Heart right ventricle (tissue), 16 donors: ENCODE measurements at regions not wholly inside any gene's neighbourhood (a gene's known extent, or its start where the extent isn't known, plus 50 kb on each side); places are given as distances from the start of the nearest gene placed in this dataset.

Source experiments
- ATAC-seq, 8 donors: fragments of 200-7000 bp; cut with Tn5 transposase; one replicate each; pipeline ENCODE4 v1.9.1; 2020; ENCODE audit warnings: mild to moderate bottlenecking in 8 of 8, moderate library complexity in 8 of 8, moderate number of reproducible peaks in 1 of 8
- DNase-seq, 2 donors: peaks; one replicate each; pipeline ENCODE4 v3.0.0-alpha.2; 2020
- H3K27ac ChIP-seq, 10 donors: fragments of 200-600 bp; sonication (generic) in 2 of 10; one replicate each; pipeline versions ENCODE4 v1.5.0 to v1.8.0; 2020 to 2022; ENCODE audit warnings: mild to moderate bottlenecking in 3 of 10
- H3K27me3 ChIP-seq, 7 donors: fragments of 200-600 bp; one replicate each; pipeline ENCODE4 v1.8.0; 2021 to 2022; ENCODE audit warnings: mild to moderate bottlenecking in 2 of 7
- H3K36me3 ChIP-seq, 9 donors: fragments of 200-600 bp; sonication (generic) in 1 of 9; one replicate each; pipeline versions ENCODE4 v1.5.0 to v1.8.0; 2020 to 2022; ENCODE audit warnings: mild to moderate bottlenecking in 2 of 9
- H3K4me1 ChIP-seq, 9 donors: fragments of 200-600 bp; sonication (generic) in 1 of 9; one replicate each; pipeline versions ENCODE4 v1.5.0 to v1.8.0; 2020 to 2022; ENCODE audit warnings: mild to moderate bottlenecking in 4 of 9
- H3K4me3 ChIP-seq, 10 donors: fragments of 200-600 bp; sonication (generic) in 2 of 10; one replicate each; pipeline versions ENCODE4 v1.5.0 to v1.8.0; 2020 to 2022; ENCODE audit warnings: mild to moderate bottlenecking in 7 of 10, moderate library complexity in 2 of 10
- H3K9me3 ChIP-seq, 11 donors: fragments of 200-600 bp in 10 of 11; sonication (generic) in 2 of 11; one replicate each; pipeline versions ENCODE4 v1.5.0 to v1.8.0; 2013 to 2022; ENCODE audit warnings: mild to moderate bottlenecking in 2 of 11, control low read depth in 1 of 11, moderate library complexity in 1 of 11
- CTCF ChIP-seq, 9 donors: fragments of 200-600 bp; sonication (generic) in 2 of 9; IDR thresholded peaks; one replicate each; pipeline versions ENCODE4 v1.5.0 to v1.8.0; 2021 to 2022; ENCODE audit warnings: antibody characterized with exemption in 9 of 9, mild to moderate bottlenecking in 5 of 9, moderate library complexity in 1 of 9
- WGBS, 2 donors: extraction: QIAGEN DNeasy Blood & Tissue Kit; methylation state at CpG; one replicate each; pipeline ENCODE4 v1.1.7; 2013; ENCODE audit warnings: inconsistent platforms in 1 of 2; 5-methylcytosine and 5-hydroxymethylcytosine counted together
- intact Hi-C, 10 donors: fragments of 100-400 bp; cut with DNase I; formaldehyde crosslinking; loops; one replicate each; pipeline versions ENCODE4 v1.11.1 to v1.14.2; 2022
- donor health status: Arrhythmogenic right ventricular cardiomyopathy.
- donor health status: ischemic (EF 13 %, LVEDD 7.1; RV severe dilation, severe dysfunction).
- donor health status: healthy with polysubstance abuse.
- donor health status: DM: no; HTN: yes; CAD: no.
- donor health status: DM: no; HTN: no; CAD: no.
- donor health status: ischemic (EF 25% LVEDD 6.9; RV normal size, moderate dysfunction).
- donor health status: ischemic (EF 25% LVEDD 5.7; RV mildly dilated, moderate dysfunction).
- donor health status: healthy.
- donor health status: DM: yes; HTN: yes; CAD: no.
- donor health status: Ischemic cardiomyopathy.
- donor health status: ischemic (EF 35%, LVEDD 5.7; RV mildly dilated, moderate dysfunction).
- donor health status: nonischemic (EF 11% LVEDD 7.7; RV severe dilation, severe dysfunction).
- donor health status: DM: yes; HTN: yes; CAD: no.
- donor health status: PGD.
- donor health status: ischemic (EF 29% LVEDD 5.4; RV normal size, mild dysfunction).
- donor health status: nonischemic (EF 23%, LVEDD 6.1; RV moderate dilation, normal function).

DNA sequence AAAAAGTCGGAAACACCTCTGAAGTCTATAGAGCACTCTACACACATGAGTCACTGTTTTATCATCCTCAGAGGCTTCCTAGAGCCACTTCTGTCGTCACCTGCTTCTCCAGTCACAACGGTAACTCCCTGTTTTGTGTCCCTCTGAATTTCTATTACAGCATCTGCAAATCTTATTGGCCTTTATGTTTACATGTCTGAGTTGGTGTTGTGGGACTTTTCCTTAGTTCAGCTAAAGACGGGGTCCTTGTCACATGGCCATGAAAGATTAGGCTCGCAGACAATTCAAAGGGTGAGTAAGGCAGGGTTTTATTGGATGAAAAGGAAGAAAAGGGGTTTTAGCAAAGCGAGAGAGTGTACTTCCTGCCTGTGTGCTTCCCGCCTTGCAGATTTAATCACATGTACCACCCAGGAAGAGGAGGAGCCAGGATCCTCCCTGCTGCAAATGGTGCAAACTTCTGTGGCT is 185.6 kb downstream of the LPIN1 start:
- 83 to 85% methylated on average over 7 of the region's 7 CpGs for WGBS, 2 donors
- Histone ChIP-seq H3K27me3 (no peaks in the 10 kb centered on the region), H3K4me3 (no peak overlapping the region), H3K4me1 (peaks cover 0 to 18% (median 0%) of the 10 kb centered on the region in 9 donors), H3K36me3 (no peaks in the 10 kb centered on the region), H3K27ac (no peak overlapping the region), H3K9me3 (no peaks in the 10 kb centered on the region)
- DNase-seq (no peak), ATAC-seq (no peak)
- intact Hi-C loops, result no loop called here
- TF ChIP-seq CTCF (IDR thresholded peaks at IDR 0.05), result no peak

DNA sequence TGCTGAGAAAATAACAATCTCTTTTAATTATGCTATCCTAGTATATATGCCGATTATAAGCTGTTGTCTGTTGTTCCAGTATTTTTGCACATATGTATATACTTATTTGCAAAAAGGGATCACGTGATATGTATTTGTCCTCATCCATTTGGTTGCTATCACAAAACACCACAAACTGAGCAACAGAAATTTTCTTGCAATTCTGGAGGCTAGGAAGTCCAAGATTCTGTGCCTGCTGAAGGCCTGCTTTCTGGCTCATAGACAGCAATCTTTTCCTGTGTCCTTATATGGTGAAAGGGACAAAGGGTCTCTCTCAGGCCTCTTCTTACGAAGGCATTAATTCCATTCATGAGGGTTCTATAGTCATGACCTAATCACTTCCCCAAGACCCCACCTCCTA is 186.5 kb downstream of the LPIN1 start:
- no peaks in the 10 kb centered on the region for H3K27me3 ChIP-seq
- no peaks in the 10 kb centered on the region for H3K36me3 ChIP-seq
- 85 to 89% methylated on average over 3 of the region's 3 CpGs for WGBS, 2 donors
- intact Hi-C loops, result no loop called here
- H3K4me3 ChIP-seq, result no peak overlapping the region
- ATAC-seq, result no peak
- no peak for DNase-seq
- TF ChIP-seq CTCF (IDR thresholded peaks at IDR 0.05), result no peak
- no peaks in the 10 kb centered on the region for H3K9me3 ChIP-seq
- peaks cover 0 to 18% (median 0%) of the 10 kb centered on the region in 9 donors for H3K4me1 ChIP-seq
- no peak overlapping the region for H3K27ac ChIP-seq

DNA sequence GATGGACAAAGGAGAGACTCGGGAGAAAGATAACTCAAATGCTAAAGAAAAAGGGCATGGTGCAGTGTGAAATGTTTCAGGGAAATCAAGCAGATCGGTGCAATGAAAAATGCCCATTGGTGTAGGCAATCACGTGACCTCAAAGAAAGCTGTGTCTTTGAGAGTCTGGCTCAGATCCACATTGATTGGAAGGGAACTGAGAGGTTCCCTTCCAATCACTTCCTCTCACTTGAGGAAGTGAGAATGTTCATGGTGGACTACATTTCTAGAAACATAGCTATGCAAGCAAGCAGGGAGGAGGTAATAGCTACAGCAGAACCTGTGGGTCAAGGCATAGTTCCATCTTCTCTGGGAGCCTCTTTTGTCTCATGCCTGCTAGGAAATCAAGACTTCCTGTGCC is 187.4 kb downstream of the LPIN1 start:
- no peaks in the 10 kb centered on the region for H3K9me3 ChIP-seq
- no peak for DNase-seq
- H3K4me1 ChIP-seq, result peaks cover 0 to 18% (median 0%) of the 10 kb centered on the region in 9 donors
- WGBS, 2 donors, result 94 to 97% methylated on average over 3 of the region's 3 CpGs
- no peak overlapping the region for H3K27ac ChIP-seq
- no peak overlapping the region for H3K4me3 ChIP-seq
- TF ChIP-seq CTCF (IDR thresholded peaks at IDR 0.05), result no peak
- H3K36me3 ChIP-seq, result no peaks in the 10 kb centered on the region
- intact Hi-C loops, result no loop called here
- ATAC-seq, result no peak
- no peaks in the 10 kb centered on the region for H3K27me3 ChIP-seq

- Histone ChIP-seq H3K4me3 (no peak overlapping the region), H3K27ac (no peak overlapping the region), H3K9me3 (no peaks in the 10 kb centered on the region), H3K36me3 (no peaks in the 10 kb centered on the region), H3K27me3 (no peaks in the 10 kb centered on the region), H3K4me1 (peaks cover 0 to 10% (median 4%) of the 10 kb centered on the region in 9 donors)
- DNase-seq (no peak), ATAC-seq (no peak)
- no peak for TF ChIP-seq CTCF (IDR thresholded peaks at IDR 0.05)
- intact Hi-C loops, result no loop called here
- 86 to 91% methylated on average over 9 of the region's 9 CpGs for WGBS, 2 donors
Observed at GRCh38 chr2:11936761-11937160, 190.3 kb downstream of the LPIN1 start.
